HEK293 (cell line): ENCODE measurements at regions not wholly inside any gene's neighbourhood (a gene's known extent, or its start where the extent isn't known, plus 50 kb on each side); places are given as distances from the start of the nearest gene placed in this dataset.
"Not testable (repeated sequence)": the region's sequence is repeated elsewhere in the genome, so short reads cannot be mapped to it uniquely, and the experiment has no call there.

ENCODE experiments used
- CTCF ChIA-PET: fragments of 350-600 bp; formaldehyde crosslinking; extraction: SDS; loops from one replicate; lab custom pipeline; 2021; ENCODE audit warnings: antibody characterized with exemption; lab: Yijun Ruan, JAX
- POLR2A ChIA-PET: fragments of 300-600 bp; formaldehyde crosslinking; extraction: SDS; loops from one replicate; lab custom pipeline; 2020; ENCODE audit warnings: antibody characterized with exemption, inconsistent platforms; lab: Yijun Ruan, JAX
- H3K27ac ChIP-seq: fragments of 200-500 bp; sonication (Bioruptor generic); 2 replicates; pipeline ENCODE4 v1.5.1; 2014; ENCODE audit warnings: low read depth, low read length, control low read depth, inconsistent platforms; ENCODE audit errors: extremely low read depth
- H3K36me3 ChIP-seq, 2 experiments: fragments of 200-500 bp in 1 of 2; sonication (Bioruptor generic) in 1 of 2; 1 replicate in 1 of 2; 2 replicates in 1 of 2; pipeline ENCODE4 v1.5.1; 2014 to 2017; ENCODE audit warnings: inconsistent platforms in 2 of 2, low read length in 2 of 2; ENCODE audit not compliant: control insufficient read depth in 2 of 2, insufficient read depth in 1 of 2
- H3K4me1 ChIP-seq: fragments of 200-500 bp; sonication (Bioruptor generic); 2 replicates; pipeline ENCODE4 v1.5.1; 2014; ENCODE audit warnings: mild to moderate bottlenecking, low read length, inconsistent platforms; ENCODE audit not compliant: control insufficient read depth, insufficient read depth
- H3K4me3 ChIP-seq: 2 replicates; pipeline ENCODE4 v1.5.1; 2011; ENCODE audit warnings: low read depth, mild to moderate bottlenecking, control low read depth, low read length, moderate library complexity
- H3K9me3 ChIP-seq: fragments of 200-500 bp; sonication (Bioruptor generic); 2 replicates; pipeline ENCODE4 v1.5.1; 2014; ENCODE audit warnings: low read depth, low read length, inconsistent platforms; ENCODE audit not compliant: control insufficient read depth, insufficient read depth
- MEIS1 ChIP-seq: sonication (generic); formaldehyde crosslinking; IDR thresholded peaks from 2 replicates; pipeline ENCODE4 v1.8.1; 2022; ENCODE audit warnings: missing genetic modification reagents, mild to moderate bottlenecking, borderline replicate concordance
- MYNN ChIP-seq: fragments of 450-650 bp; formaldehyde crosslinking; IDR thresholded peaks from 2 replicates; pipeline ENCODE4 v1.5.1; 2016; ENCODE audit warnings: missing biosample characterization, missing genetic modification characterization, borderline replicate concordance
- SP3 ChIP-seq: fragments of 450-650 bp; formaldehyde crosslinking; IDR thresholded peaks from 2 replicates; pipeline ENCODE4 v1.5.1; 2016; ENCODE audit warnings: missing biosample characterization, missing genetic modification characterization
- TSHZ1 ChIP-seq: fragments of 450-650 bp; formaldehyde crosslinking; IDR thresholded peaks from 2 replicates; pipeline ENCODE4 v1.5.1; 2016; ENCODE audit warnings: missing biosample characterization, missing genetic modification characterization, borderline replicate concordance
- YY1 ChIP-seq: fragments of 450-650 bp; formaldehyde crosslinking; IDR thresholded peaks from 2 replicates; pipeline ENCODE4 v1.5.1; 2018; ENCODE audit warnings: missing biosample characterization, missing genetic modification characterization
- ZBTB6 ChIP-seq: fragments of 450-650 bp; formaldehyde crosslinking; IDR thresholded peaks from 2 replicates; pipeline ENCODE4 v1.5.1; 2017; ENCODE audit warnings: missing biosample characterization, missing genetic modification characterization
- ZFP69B ChIP-seq: fragments of 450-650 bp; formaldehyde crosslinking; IDR thresholded peaks from 2 replicates; pipeline ENCODE4 v1.5.1; 2016; ENCODE audit warnings: missing biosample characterization, missing genetic modification characterization
- ZNF10 ChIP-seq: fragments of 450-650 bp; formaldehyde crosslinking; IDR thresholded peaks from 2 replicates; pipeline ENCODE4 v1.5.1; 2017; ENCODE audit warnings: missing biosample characterization, missing genetic modification characterization
- ZNF121 ChIP-seq: fragments of 450-650 bp; formaldehyde crosslinking; IDR thresholded peaks from 2 replicates; pipeline ENCODE4 v1.5.1; 2016; ENCODE audit warnings: missing biosample characterization, missing genetic modification characterization
- ZNF221 ChIP-seq: fragments of 450-650 bp; formaldehyde crosslinking; IDR thresholded peaks from 2 replicates; pipeline ENCODE4 v1.5.1; 2017; ENCODE audit warnings: missing biosample characterization, missing genetic modification characterization, borderline replicate concordance
- ZNF292 ChIP-seq: fragments of 450-650 bp; formaldehyde crosslinking; IDR thresholded peaks from 2 replicates; pipeline ENCODE4 v1.5.1; 2016; ENCODE audit warnings: low read depth, missing biosample characterization, missing genetic modification characterization, borderline replicate concordance
- ZNF302 ChIP-seq: fragments of 450-650 bp; formaldehyde crosslinking; IDR thresholded peaks from 2 replicates; pipeline ENCODE4 v1.5.1; 2016; ENCODE audit warnings: missing biosample characterization, missing genetic modification characterization, low read depth
- ZNF37A ChIP-seq: fragments of 450-650 bp; IDR thresholded peaks from 2 replicates; pipeline ENCODE4 v1.5.1; 2018; ENCODE audit warnings: missing biosample characterization, missing genetic modification characterization
- ZNF404 ChIP-seq: fragments of 450-650 bp; formaldehyde crosslinking; IDR thresholded peaks from 2 replicates; pipeline ENCODE4 v1.5.1; 2017; ENCODE audit warnings: missing biosample characterization, missing genetic modification characterization
- ZNF426 ChIP-seq: fragments of 450-650 bp; formaldehyde crosslinking; IDR thresholded peaks from 2 replicates; pipeline ENCODE4 v1.5.1; 2017; ENCODE audit warnings: missing biosample characterization, missing genetic modification characterization, mild to moderate bottlenecking, inconsistent platforms, moderate library complexity
- ZNF529 ChIP-seq: fragments of 450-650 bp; formaldehyde crosslinking; IDR thresholded peaks from 2 replicates; pipeline ENCODE4 v1.5.1; 2017; ENCODE audit warnings: missing genetic modification characterization, missing biosample characterization; ENCODE audit not compliant: insufficient replicate concordance
- ZNF560 ChIP-seq: fragments of 450-650 bp; formaldehyde crosslinking; IDR thresholded peaks from 2 replicates; pipeline ENCODE4 v1.5.1; 2017; ENCODE audit warnings: missing biosample characterization, missing genetic modification characterization, borderline replicate concordance
- ZNF654 ChIP-seq: fragments of 450-650 bp; formaldehyde crosslinking; IDR thresholded peaks from 2 replicates; pipeline ENCODE4 v1.5.1; 2016; ENCODE audit warnings: low read depth, missing biosample characterization, missing genetic modification characterization
- ZNF747 ChIP-seq: fragments of 450-650 bp; formaldehyde crosslinking; IDR thresholded peaks from 2 replicates; pipeline ENCODE4 v1.5.1; 2016; ENCODE audit warnings: missing biosample characterization, missing genetic modification characterization

GRCh38 chr3:143914257-143914656 lies 57.4 kb upstream of the DIPK2A start:
- H3K9me3 ChIP-seq = no peaks in the 10 kb centered on the region
- no peak overlapping the region for H3K4me3 ChIP-seq
- ChIA-PET CTCF (no interaction called here), POLR2A (no interaction called here)
- TF ChIP-seq ZNF221 (tag by site-specific recombination) (no peak), ZNF529 (no peak), ZNF10 (tag by site-specific recombination) (no peak), MYNN (tag by site-specific recombination) (no peak), ZNF404 (no peak), ZNF747 (no peak), MEIS1 (no peak), TSHZ1 (tag by site-specific recombination) (no peak), ZNF292 (tag by site-specific recombination) (no peak), ZFP69B (tag by site-specific recombination) (no peak)
- H3K27ac ChIP-seq = no peak overlapping the region
- no peaks in the 10 kb centered on the region for H3K36me3 ChIP-seq
- no peaks in the 10 kb centered on the region for H3K4me1 ChIP-seq

- Histone ChIP-seq H3K27ac (no peak overlapping the region), H3K4me3 (no peak overlapping the region), H3K4me1 (no peaks in the 10 kb centered on the region), H3K36me3 (no peaks in the 10 kb centered on the region), H3K9me3 (no peaks in the 10 kb centered on the region)
- CTCF ChIA-PET = no interaction called here
- POLR2A ChIA-PET = no interaction called here
- TF ChIP-seq SP3 (no peak), ZNF560 (tag by site-specific recombination) (no peak), ZNF426 (tag by site-specific recombination) (no peak), ZNF654 (tag by site-specific recombination) (no peak), ZNF121 (tag by site-specific recombination) (no peak), YY1 (no peak), ZBTB6 (tag by site-specific recombination) (no peak), ZNF37A (tag by site-specific recombination) (no peak), ZNF302 (no peak)
Measured at GRCh38 chr3:143918848-143919247, 52.8 kb upstream of the DIPK2A start.

GRCh38 chr3:143921176-143921575 lies 50.4 kb upstream of the DIPK2A start:
- H3K4me3 ChIP-seq, H3K4me1 ChIP-seq, H3K9me3 ChIP-seq, CTCF ChIA-PET, H3K27ac ChIP-seq, POLR2A ChIA-PET, H3K36me3 ChIP-seq: not testable (repeated sequence)
